ENCODE measurements at regions not wholly inside any gene's neighbourhood (a gene's known extent, or its start where the extent isn't known, plus 50 kb on each side); places are given as distances from the start of the nearest gene placed in this dataset.

DNA sequence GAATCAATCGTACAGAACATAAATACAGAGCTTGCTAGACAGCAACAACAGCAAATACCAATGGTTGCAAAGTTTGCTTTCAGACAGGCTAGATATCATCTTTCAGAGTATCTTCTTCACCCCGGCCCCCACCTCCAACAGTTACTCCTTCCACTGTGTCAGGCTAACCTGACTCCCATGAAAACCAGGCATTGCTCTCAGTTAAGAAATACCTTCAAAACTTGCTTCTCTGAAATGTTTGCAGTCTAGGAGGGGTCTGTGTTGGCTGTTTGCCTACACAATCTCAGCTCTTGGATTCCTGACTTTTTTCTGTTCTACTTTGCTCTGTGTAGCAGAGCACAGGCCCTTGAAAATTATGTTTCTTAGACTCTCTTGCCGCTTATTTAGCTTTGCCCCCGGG lies 599.5 kb upstream of the SYT4 start:
- TF ChIP-seq, protein P1, sequence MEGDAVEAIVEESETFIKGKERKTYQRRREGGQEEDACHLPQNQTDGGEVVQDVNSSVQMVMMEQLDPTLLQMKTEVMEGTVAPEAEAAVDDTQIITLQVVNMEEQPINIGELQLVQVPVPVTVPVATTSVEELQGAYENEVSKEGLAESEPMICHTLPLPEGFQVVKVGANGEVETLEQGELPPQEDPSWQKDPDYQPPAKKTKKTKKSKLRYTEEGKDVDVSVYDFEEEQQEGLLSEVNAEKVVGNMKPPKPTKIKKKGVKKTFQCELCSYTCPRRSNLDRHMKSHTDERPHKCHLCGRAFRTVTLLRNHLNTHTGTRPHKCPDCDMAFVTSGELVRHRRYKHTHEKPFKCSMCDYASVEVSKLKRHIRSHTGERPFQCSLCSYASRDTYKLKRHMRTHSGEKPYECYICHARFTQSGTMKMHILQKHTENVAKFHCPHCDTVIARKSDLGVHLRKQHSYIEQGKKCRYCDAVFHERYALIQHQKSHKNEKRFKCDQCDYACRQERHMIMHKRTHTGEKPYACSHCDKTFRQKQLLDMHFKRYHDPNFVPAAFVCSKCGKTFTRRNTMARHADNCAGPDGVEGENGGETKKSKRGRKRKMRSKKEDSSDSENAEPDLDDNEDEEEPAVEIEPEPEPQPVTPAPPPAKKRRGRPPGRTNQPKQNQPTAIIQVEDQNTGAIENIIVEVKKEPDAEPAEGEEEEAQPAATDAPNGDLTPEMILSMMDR (IDR thresholded peaks at IDR 0.05): no peak
- no peak for TF ChIP-seq EZH2 (IDR thresholded peaks at IDR 0.05; ENCODE audit: borderline replicate concordance, insufficient read depth, low read depth, low read length, poor library complexity, severe bottlenecking)

All from B cell (primary cell).